GM12891 (cell line): ENCODE measurements at regions not wholly inside any gene's neighbourhood (a gene's known extent, or its start where the extent isn't known, plus 50 kb on each side); places are given as distances from the start of the nearest gene placed in this dataset.

Experiments used
- POLR2A ChIP-seq: IDR thresholded peaks from 2 replicates; pipeline ENCODE4 v1.6.1; 2011; ENCODE audit warnings: low read depth, low read length, control low read depth
- POLR2AphosphoS5 ChIP-seq: IDR thresholded peaks from 2 replicates; pipeline ENCODE4 v1.6.1; 2011; ENCODE audit warnings: low read depth, low read length, control low read depth
- POU2F2 ChIP-seq: IDR thresholded peaks from 2 replicates; pipeline ENCODE4 v1.6.1; 2011; ENCODE audit warnings: low read depth, mild to moderate bottlenecking, control low read depth, low read length, moderate library complexity
- TAF1 ChIP-seq: IDR thresholded peaks from 2 replicates; pipeline ENCODE4 v1.6.1; 2011; ENCODE audit warnings: low read depth, low read length, control low read depth

- TF ChIP-seq POLR2AphosphoS5 (no peak), POLR2A (no peak), TAF1 (no peak), POU2F2 (no peak)
Observed at GRCh38 chr4:13762130-13762529, 134.6 kb upstream of the BOD1L1 start.
